Activated CD4-positive, alpha-beta T cell treated with anti-CD3 and anti-CD28 coated beads, Interleukin-2, amount 50 U/mL, for 1 hour (primary cell): ENCODE measurements at regions not wholly inside any gene's neighbourhood (a gene's known extent, or its start where the extent isn't known, plus 50 kb on each side); places are given as distances from the start of the nearest gene placed in this dataset.

Experiments
- DNase-seq: peaks from one replicate; pipeline ENCODE4 v3.0.0-alpha.2; 2020

GRCh38 chr7:46660402-46660980 is 739.4 kb upstream of the IGFBP3 start:
- DNase-seq = no peak

GRCh38 chr7:46658281-46658680 is 737.2 kb upstream of the IGFBP3 start:
- DNase-seq = no peak

- DNase-seq = no peak
Measured at GRCh38 chr7:46654546-46655443, 733.7 kb upstream of the IGFBP3 start.

- DNase-seq = no peak
Measured at GRCh38 chr7:46653848-46654247, 732.8 kb upstream of the IGFBP3 start.

GRCh38 chr7:46652317-46652716 is 731.2 kb upstream of the IGFBP3 start:
- no peak for DNase-seq

- no peak for DNase-seq
Measured at GRCh38 chr7:46651561-46652088, 730.6 kb upstream of the IGFBP3 start.

- no peak for DNase-seq
Measured at GRCh38 chr7:46651070-46651469, 730.0 kb upstream of the IGFBP3 start.

GRCh38 chr7:46649876-46650275 is 728.8 kb upstream of the IGFBP3 start:
- no peak for DNase-seq

- no peak for DNase-seq
Measured at GRCh38 chr7:46637793-46638735, 717.0 kb upstream of the IGFBP3 start.

- DNase-seq = no peak
Measured at GRCh38 chr7:46636022-46636421, 715.0 kb upstream of the IGFBP3 start.

GRCh38 chr7:46633630-46634240 is 712.7 kb upstream of the IGFBP3 start:
- no peak for DNase-seq

- DNase-seq = no peak
Measured at GRCh38 chr7:46633200-46633599, 712.1 kb upstream of the IGFBP3 start.

- no peak for DNase-seq
Measured at GRCh38 chr7:46630031-46630430, 709.0 kb upstream of the IGFBP3 start.

- no peak for DNase-seq
Measured at GRCh38 chr7:46628389-46628788, 707.3 kb upstream of the IGFBP3 start.

GRCh38 chr7:46626691-46627310 is 705.7 kb upstream of the IGFBP3 start:
- no peak for DNase-seq

- no peak for DNase-seq
Measured at GRCh38 chr7:46626261-46626660, 705.2 kb upstream of the IGFBP3 start.

- DNase-seq = no peak
Measured at GRCh38 chr7:46625032-46625431, 704.0 kb upstream of the IGFBP3 start.

- DNase-seq = no peak
Measured at GRCh38 chr7:46622251-46622650, 701.2 kb upstream of the IGFBP3 start.

GRCh38 chr7:46619723-46620310 is 698.7 kb upstream of the IGFBP3 start:
- no peak for DNase-seq

- no peak for DNase-seq
Measured at GRCh38 chr7:46616636-46617035, 695.6 kb upstream of the IGFBP3 start.

- DNase-seq = no peak
Measured at GRCh38 chr7:46613551-46613950, 692.5 kb upstream of the IGFBP3 start.

GRCh38 chr7:46613116-46613515 is 692.0 kb upstream of the IGFBP3 start:
- no peak for DNase-seq
